Immature natural killer cell (primary cell): ENCODE measurements at regions not wholly inside any gene's neighbourhood (a gene's known extent, or its start where the extent isn't known, plus 50 kb on each side); places are given as distances from the start of the nearest gene placed in this dataset.
A peak's percentile ranks its signal among the peaks of the same experiment; 100 is the strongest.
"Not testable (repeated sequence)": the region's sequence is repeated elsewhere in the genome, so short reads cannot be mapped to it uniquely, and the experiment has no call there.

ENCODE experiments used
- DNase-seq, 3 donors: peaks; one replicate each; pipeline ENCODE4 v3.0.0; 2022; ENCODE audit warnings: mixed read lengths in 1 of 3
- H3K27ac Mint-ChIP-seq, 6 donors: one replicate each; pipeline ENCODE4 v1.8.0; 2020; ENCODE audit warnings: mixed read lengths in 6 of 6, mild to moderate bottlenecking in 5 of 6, inconsistent platforms in 4 of 6, moderate library complexity in 3 of 6
- H3K27me3 Mint-ChIP-seq, 3 donors: one replicate each; pipeline ENCODE4 v1.8.0; 2020 to 2021; ENCODE audit warnings: low read depth in 3 of 3, mild to moderate bottlenecking in 3 of 3, mixed read lengths in 3 of 3, moderate library complexity in 3 of 3, inconsistent platforms in 1 of 3
- H3K36me3 Mint-ChIP-seq, 3 donors: one replicate each; pipeline ENCODE4 v1.8.0; 2020; ENCODE audit warnings: mixed read lengths in 3 of 3, inconsistent platforms in 2 of 3, mild to moderate bottlenecking in 2 of 3
- H3K4me1 Mint-ChIP-seq, 2 donors: one replicate each; pipeline ENCODE4 v1.8.0; 2020; ENCODE audit warnings: inconsistent platforms in 2 of 2, mild to moderate bottlenecking in 2 of 2, mixed read lengths in 2 of 2, moderate library complexity in 1 of 2
- H3K4me3 Mint-ChIP-seq, 5 donors: one replicate each; pipeline ENCODE4 v1.8.0; 2020; ENCODE audit warnings: mild to moderate bottlenecking in 5 of 5, mixed read lengths in 5 of 5, inconsistent platforms in 3 of 5, moderate library complexity in 3 of 5
- H3K9me3 Mint-ChIP-seq, 6 donors: one replicate each; pipeline ENCODE4 v1.8.0; 2020; ENCODE audit warnings: mild to moderate bottlenecking in 6 of 6, mixed read lengths in 6 of 6, inconsistent platforms in 4 of 6, moderate library complexity in 3 of 6

DNA sequence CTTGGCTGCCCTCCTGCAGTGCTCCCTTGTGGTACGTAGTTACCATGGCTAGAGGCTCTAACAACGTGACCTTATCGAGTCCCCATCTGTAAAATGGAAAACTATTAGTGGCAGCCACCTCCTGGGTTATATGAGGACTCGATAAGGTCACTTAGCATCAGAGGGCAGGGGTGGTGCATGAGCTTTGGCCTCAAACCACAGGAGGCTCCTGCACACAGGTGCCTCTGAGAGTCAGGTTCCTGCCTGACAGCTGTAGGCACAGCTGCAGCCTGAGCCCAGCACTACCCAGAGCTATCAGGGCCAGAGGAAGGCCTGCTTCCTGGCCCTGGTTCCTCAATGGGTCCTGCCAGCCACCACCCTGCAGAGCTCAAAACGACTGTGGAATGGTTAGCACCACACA is 57.2 kb upstream of the SEC14L1 start:
- Mint-ChIP-seq H3K27ac (no peak overlapping the region), H3K4me3 (no peak overlapping the region), H3K4me1 (peaks cover 16 to 17% of the 10 kb centered on the region in 2 donors), H3K36me3 (no peaks in the 10 kb centered on the region), H3K27me3 (peaks cover 6 to 9% (median 7%) of the 10 kb centered on the region in 3 donors), H3K9me3 (no peaks in the 10 kb centered on the region)
- no peak for DNase-seq

DNA sequence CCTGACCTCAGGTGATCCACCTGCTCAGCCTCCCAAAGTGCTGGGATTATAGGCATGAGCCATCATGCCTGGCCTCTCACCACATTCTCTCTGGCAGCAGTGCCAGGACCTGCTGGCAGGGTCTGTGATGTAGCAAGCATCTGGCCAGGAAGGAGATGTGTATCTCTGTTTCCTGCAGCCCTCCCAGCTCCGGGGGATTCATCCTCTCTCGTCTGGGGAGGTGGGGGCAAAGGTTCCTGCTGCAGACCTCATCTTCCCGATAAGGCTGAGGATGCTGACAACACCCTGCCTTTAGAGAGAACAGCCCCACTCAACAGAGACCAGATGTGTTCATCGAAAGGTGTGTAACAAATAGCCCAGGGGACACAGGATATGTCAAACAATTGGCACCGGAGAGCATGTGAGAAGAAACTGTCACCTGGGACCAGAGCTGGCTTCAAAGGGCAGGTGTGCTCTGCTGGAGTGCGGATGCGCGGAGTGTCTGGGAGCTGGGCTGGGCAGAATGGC is 54.8 kb upstream of the SEC14L1 start:
- H3K4me3 Mint-ChIP-seq, result peak overlapping the region in 2 of 5 donors; percentile 38
- DNase-seq, result no peak
- peak overlapping the region in 2 of 6 donors; percentile 65 to 77 for H3K27ac Mint-ChIP-seq
- no peaks in the 10 kb centered on the region for H3K9me3 Mint-ChIP-seq
- peaks cover 37% of the 10 kb centered on the region in 2 donors for H3K4me1 Mint-ChIP-seq
- peaks cover 9 to 12% (median 12%) of the 10 kb centered on the region in 3 donors for H3K27me3 Mint-ChIP-seq
- H3K36me3 Mint-ChIP-seq, result peaks cover 0 to 4% (median 0%) of the 10 kb centered on the region in 3 donors

DNA sequence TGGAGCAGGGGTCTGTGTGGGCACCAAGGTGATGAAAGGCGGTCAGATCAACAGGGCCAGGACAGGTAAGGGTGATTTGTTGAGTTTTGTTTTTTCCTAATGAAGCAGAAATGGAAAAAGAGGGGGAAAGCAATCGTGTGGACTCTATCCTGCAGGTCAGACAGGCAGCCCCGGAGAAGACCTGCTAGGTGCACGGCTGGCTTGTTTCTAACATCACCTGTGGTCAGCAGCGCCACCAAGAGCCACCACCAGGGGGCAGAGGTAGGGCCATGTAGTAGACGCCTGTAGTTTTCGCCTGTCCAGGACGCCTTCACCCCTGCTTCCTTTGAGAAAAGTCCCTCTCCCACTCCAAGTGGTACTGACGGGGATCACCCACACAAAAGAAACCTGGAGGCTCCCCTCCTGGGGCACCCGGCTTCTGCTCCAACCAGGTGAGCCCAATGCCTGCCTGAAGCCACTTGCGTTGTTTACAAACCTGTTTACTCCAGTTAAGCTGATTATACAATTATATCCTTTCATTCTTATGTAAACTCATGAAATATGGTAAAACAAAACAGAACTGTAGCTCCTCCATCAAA is 54.2 kb upstream of the SEC14L1 start:
- peak overlapping the region in 4 of 5 donors; percentile 19 to 55 (median 38) for H3K4me3 Mint-ChIP-seq
- H3K27ac Mint-ChIP-seq, result peak overlapping the region in 4 of 6 donors; percentile 26 to 77 (median 59)
- H3K36me3 Mint-ChIP-seq, result peaks cover 0 to 4% (median 0%) of the 10 kb centered on the region in 3 donors
- peak; percentile 74 to 80 (median 78) for DNase-seq
- peaks cover 9 to 12% (median 12%) of the 10 kb centered on the region in 3 donors for H3K27me3 Mint-ChIP-seq
- H3K9me3 Mint-ChIP-seq, result no peaks in the 10 kb centered on the region
- H3K4me1 Mint-ChIP-seq, result peaks cover 37 to 39% of the 10 kb centered on the region in 2 donors

DNA sequence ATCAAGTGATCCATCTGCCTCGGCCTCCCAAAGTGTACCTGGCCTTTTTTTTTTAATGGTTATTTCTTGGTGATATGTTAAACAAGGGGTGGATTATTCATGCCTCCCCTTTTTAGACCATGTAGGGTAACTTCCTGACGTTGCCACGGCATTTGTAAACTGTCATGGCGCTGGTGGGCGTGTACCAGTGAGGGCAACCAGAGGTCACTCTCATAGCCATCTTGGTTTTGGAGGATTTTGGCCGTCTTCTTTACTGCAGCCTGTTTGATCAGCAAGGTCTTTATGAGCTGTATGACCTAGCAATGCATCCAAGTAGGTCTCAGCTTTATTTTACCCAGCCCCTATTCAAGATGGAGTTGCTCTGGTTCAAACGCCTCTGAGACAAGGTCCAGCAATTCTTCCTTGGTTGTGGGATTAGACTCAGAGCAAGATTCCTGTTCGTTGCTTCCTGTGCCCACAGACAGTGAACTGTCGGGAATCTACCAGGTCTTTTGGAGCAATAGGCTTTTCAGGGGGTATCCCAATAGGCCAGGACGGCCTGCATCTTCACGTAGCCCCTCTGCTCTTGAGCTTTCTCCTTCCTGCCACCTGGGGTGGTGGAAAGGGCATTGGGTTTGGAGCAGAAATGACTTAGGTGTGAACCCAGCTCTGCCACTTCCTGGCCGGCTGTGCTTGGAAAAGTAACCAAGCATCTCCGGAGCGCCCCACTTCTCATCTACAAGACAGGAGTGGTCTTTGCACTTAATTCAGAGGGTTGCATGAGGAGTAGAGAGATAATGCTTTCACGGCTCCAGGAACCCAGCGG is 52.9 kb upstream of the SEC14L1 start:
- no peak for DNase-seq

DNA sequence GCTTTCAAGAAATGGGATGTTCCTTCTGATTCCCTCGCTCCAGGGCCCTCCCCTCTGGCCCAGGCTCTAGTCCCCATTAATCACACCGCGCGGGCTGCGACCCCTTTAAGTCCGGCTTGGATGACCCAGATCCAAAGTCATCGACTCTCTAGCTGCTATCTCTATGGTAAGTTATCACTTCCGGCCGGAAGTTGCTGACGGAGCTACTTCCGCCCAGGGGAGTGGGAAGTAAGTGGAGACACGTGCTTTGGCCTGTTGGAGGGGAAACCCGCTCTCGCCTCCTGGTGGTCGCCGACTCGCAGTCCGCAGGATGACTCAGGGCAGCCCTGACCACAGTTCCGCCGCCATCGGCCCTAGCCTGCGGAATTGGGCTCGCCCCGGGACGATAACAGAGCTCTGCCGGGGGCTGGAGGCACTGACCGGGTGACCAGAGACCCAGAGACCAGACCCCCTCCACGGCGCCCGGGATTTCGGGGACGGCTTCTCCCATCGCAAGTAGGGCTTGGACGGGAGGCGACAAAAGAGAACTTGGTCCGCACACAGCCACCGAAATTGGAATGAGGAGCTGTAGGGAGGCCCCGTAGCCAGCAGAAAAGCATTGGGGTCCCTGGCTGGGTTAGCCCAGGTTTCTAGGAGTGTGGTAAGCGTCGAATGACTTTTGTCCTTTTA is 52.2 kb upstream of the SEC14L1 start:
- Mint-ChIP-seq H3K36me3 (peaks cover 4 to 14% (median 6%) of the 10 kb centered on the region in 3 donors), H3K27ac (peak overlapping the region; percentile 86 to 99 (median 96)), H3K4me1 (peaks cover 47 to 55% of the 10 kb centered on the region in 2 donors), H3K4me3 (peak overlapping the region; percentile 91 to 96 (median 93)), H3K27me3 (peaks cover 10 to 12% (median 12%) of the 10 kb centered on the region in 3 donors), H3K9me3 (no peaks in the 10 kb centered on the region)
- peak; percentile 92 to 97 (median 93) for DNase-seq

More for the DNA sequence above, 52.9 kb upstream of the SEC14L1 start:
- Mint-ChIP-seq H3K4me3 (peak overlapping the region; percentile 91 to 96 (median 93)), H3K9me3 (no peaks in the 10 kb centered on the region), H3K27me3 (peaks cover 10 to 12% (median 12%) of the 10 kb centered on the region in 3 donors), H3K4me1 (peaks cover 42 to 49% of the 10 kb centered on the region in 2 donors), H3K27ac (peak overlapping the region; percentile 86 to 99 (median 96)), H3K36me3 (peaks cover 4 to 7% (median 6%) of the 10 kb centered on the region in 3 donors)

DNA sequence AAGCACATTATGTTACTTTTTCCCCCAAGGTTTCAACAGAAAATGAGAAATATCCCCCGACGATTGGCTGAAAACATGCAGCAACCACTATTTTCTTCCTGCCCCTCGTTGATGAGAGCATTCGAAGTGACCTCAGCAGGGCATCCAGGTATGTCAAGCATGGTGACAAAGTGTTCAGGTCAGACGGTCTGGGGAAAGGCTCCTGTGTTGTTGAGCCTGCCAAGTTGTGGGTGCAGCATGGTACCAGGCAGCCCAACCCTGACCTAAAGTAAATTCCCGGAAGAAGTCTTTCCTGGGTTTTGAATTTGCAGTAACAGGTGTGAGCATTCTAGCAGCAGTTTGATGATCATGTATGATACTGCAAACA is 51.7 kb upstream of the SEC14L1 start:
- no peak for DNase-seq
- Mint-ChIP-seq H3K27me3 (peaks cover 10 to 12% (median 12%) of the 10 kb centered on the region in 3 donors), H3K4me1 (peaks cover 47 to 55% of the 10 kb centered on the region in 2 donors), H3K9me3 (no peaks in the 10 kb centered on the region), H3K36me3 (peaks cover 4 to 15% (median 6%) of the 10 kb centered on the region in 3 donors), H3K4me3 (peak overlapping the region; percentile 91 to 96 (median 93)), H3K27ac (peak overlapping the region; percentile 86 to 99 (median 96))

GRCh38 chr17:77089949-77090348 is 50.8 kb upstream of the SEC14L1 start:
- H3K36me3 Mint-ChIP-seq, result peaks cover 6 to 19% (median 8%) of the 10 kb centered on the region in 3 donors
- not testable (repeated sequence) for DNase-seq, H3K9me3 Mint-ChIP-seq
- peak overlapping the region; percentile 49 to 99 (median 90) for H3K27ac Mint-ChIP-seq
- H3K4me3 Mint-ChIP-seq, result peak overlapping the region; percentile 20 to 95 (median 47)
- H3K27me3 Mint-ChIP-seq, result peaks cover 10 to 12% (median 12%) of the 10 kb centered on the region in 3 donors
- peaks cover 47 to 55% of the 10 kb centered on the region in 2 donors for H3K4me1 Mint-ChIP-seq

DNA sequence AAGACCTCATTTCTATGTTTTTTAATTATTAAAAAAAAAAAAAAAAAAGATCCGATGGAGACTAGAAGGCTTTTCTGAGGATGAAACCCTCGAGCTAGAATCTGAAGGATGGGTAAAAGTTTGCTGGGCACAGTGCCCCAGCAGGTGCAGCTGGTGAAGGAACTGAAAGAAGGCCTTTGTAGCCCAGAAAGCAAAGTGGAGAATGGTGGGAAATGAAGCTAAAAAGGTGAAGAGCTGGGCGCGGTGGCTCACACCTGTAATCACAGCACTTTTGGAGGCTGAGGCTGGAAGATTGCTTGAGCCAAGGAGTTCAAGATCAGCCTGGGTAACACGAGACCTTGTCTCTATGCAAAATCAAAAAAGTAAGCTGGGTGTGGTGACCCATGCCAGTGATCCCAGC is 50.3 kb upstream of the SEC14L1 start:
- peak overlapping the region; percentile 20 to 61 (median 46) for H3K4me3 Mint-ChIP-seq

More for the DNA sequence above, 50.3 kb upstream of the SEC14L1 start:
- H3K27ac Mint-ChIP-seq, result peak overlapping the region in 4 of 6 donors; percentile 55 to 94 (median 66)
- H3K4me1 Mint-ChIP-seq, result peaks cover 47 to 55% of the 10 kb centered on the region in 2 donors
- H3K36me3 Mint-ChIP-seq, result peaks cover 8 to 23% (median 12%) of the 10 kb centered on the region in 3 donors
- no peaks in the 10 kb centered on the region for H3K9me3 Mint-ChIP-seq
- no peak for DNase-seq
- peaks cover 10 to 12% (median 12%) of the 10 kb centered on the region in 3 donors for H3K27me3 Mint-ChIP-seq
